Putamen (tissue), 1 donor: ENCODE measurements at regions not wholly inside any gene's neighbourhood (a gene's known extent, or its start where the extent isn't known, plus 50 kb on each side); places are given as distances from the start of the nearest gene placed in this dataset.
"Not testable (repeated sequence)": the region's sequence is repeated elsewhere in the genome, so short reads cannot be mapped to it uniquely, and the experiment has no call there.

Experiments
- DNase-seq: peaks from one replicate; pipeline ENCODE4 v3.0.0-alpha.2; 2016; ENCODE audit warnings: low spot score

DNA sequence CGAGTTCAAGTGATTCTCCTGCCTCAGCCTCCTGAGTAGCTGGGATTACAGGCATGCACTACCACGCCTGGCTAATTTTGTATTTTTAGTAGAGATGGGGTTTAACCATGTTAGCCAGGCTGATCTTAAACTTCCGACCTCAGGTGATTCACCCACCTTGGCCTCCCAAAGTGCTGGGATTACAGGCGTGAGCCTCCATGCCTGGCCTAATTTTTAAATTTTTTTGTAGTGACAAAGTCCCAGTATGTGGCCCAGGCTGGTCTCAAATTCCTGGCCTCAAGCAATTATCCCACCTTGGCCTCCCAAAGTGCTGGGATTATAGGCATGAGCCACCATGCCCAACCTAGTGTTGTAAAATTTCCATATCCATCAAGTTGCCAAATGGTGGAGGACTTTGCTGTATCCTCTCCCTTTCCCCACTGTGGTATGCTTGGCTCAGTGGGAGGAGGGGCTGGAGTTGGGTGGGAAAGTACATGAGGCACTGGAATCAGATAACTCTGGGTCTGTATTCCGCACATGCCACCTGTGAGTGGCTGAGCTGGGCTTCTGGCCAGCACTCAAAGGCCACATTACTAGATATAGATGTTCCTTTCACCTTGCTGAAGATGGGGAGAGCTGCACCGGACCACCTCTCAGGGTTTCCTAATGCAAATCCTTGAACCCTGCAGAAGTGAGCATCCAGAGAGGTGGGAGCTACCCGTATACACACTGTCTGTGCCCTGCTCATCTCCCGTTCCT is 252.6 kb downstream of the GOLGA6L6 start:
- not testable (repeated sequence) for DNase-seq

DNA sequence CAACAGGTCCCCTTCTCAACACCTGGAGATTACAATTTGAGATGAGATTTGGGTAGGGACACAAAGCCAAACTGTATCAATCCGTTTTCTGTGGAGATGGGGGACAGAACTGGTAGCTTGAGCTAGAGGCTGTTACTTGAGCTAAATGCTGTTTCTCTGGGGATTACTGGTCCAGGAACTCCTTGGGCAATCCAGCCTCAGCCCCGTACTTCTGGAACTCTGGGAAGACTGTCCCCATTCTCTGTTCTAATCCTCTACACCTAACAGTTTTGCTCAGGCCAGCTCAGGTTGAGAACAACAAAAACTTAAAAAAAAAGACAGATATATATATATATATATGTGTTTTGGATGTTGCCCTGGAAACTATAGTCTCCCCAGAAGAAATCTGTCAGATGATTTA is 255.0 kb downstream of the GOLGA6L6 start:
- DNase-seq: not testable (repeated sequence)

DNA sequence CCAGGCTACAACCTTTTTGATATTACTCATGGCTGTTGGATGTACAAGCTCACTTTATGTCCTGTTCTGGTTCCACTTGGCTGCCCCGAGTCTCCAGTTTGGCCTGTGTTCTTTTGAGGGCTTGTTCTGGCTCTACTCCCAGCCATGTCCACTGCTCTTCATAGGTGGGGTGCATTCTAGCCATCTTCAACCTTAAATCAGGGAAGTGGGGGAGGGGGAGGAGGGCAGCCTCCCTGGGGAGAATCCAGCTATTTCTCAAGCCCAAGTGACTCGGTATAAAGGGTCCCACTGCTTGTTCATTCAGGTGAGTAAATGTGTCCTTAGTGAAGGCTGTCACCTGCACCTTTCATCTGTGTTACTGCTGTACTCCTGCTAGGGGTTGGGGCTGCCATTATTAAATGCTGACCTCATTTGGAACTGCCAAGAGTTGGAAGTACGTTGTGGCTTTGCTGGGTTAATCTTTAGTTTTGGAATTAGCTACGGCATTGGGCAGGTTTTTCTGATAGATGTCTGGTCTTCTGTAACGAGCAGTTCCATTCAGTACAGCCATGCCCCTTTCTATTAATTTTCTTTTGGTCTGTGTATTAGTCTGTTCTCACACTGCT is 255.8 kb downstream of the GOLGA6L6 start:
- DNase-seq: not testable (repeated sequence)

DNA sequence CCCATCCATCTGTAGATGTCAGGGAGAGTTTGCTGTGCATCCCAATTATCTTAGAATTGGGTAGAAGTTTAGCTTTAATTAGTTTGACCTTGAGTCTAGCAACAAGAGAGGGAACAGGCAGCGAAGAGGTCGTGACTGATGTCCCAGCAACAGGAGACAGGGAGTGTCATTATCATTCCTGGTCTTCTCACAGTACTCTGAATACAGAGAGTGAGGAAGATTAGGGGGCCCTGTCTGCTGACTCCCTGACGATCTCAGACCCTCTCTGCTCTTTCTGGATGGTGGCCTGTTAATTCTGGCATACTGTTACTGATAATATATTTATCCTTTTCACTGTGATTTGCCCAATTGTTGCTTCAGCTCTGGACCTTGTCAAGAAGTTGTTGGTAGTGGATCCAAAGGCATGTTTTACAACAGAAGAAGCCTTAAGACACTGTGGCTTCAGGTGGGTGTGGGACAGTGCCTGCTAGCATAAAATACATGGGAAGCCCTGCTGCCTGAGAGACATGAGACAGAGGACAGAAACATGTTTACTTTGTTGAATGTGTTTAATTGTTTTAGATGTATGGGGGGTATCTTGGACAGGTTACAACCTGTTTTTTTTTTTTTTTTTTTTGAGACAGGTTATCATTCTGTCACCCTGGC is 256.6 kb downstream of the GOLGA6L6 start:
- DNase-seq: not testable (repeated sequence)

DNA sequence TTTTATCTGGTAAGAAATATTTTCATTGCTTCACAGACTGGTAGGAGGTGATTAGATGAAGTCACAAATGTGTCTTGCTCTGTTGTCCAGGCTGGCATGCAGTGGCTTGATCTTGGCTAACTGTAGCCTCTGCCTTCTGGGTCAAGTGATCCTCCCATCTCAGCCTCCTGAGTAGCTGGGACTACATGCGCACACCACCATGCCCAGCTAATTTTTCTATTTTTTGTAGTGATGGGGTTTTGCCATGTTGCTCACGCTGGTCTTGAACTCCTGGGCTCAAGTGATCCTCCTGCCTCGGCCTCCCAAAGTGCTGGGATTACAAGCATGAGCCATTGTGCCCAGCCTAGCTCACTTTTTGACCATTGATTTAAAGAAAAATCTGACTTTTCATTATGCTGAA is 257.9 kb downstream of the GOLGA6L6 start:
- DNase-seq: not testable (repeated sequence)

DNA sequence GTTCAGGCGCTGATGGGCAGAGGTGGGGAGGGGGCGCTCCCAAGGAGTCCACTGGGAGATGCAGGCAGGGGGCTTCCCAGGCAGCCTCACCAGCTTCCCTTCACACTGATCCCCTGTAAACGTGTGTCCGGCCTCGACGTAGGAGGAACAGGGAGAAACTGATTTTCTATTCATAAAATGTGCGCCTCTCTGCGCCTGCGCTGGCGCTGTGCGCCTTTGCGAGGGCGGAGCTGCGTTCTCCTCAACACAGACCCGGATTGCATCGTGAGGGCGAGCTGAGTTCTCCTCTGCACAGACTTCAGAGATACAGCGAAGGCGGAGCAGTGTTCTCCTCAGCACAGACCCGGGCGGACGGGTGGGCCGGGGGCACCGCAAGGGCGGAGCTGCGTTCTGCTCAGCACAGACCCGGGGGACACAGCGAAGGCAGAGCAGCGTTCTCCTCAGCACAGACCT is 259.1 kb downstream of the GOLGA6L6 start:
- not testable (repeated sequence) for DNase-seq

DNA sequence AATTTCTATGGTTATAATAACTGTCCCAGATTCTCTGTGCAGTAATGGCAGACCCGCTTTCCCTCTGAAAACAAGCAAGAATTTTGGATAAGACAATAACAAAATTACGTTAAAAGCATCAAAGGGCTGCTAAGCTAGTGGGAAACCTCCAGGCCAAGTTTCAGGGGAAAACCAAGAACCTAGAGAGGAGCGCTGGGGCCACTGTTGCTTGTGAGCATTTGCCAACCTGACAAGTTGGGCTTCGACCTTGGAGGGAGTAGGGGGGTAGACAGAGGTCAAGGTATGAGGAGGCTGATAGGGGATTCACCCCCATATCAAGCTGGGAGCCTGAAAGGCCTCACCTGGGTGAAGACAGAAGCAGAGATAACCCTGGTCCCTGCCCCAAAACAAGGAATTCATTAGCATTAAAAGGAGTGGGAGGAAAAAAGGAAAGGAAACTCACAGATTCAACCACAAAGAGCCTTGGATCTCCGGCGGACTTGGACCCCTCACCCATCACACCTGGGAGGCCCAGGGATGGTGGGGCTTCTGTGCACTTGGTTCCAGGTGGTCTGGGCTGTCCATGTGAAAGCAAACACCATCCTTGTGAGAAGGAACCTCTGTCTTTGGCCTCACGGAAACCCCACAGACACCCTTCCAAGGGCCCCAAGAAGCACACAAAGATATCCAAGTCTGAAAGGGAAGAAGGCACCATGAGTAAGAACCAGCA is 259.9 kb downstream of the GOLGA6L6 start:
- DNase-seq: not testable (repeated sequence)

DNA sequence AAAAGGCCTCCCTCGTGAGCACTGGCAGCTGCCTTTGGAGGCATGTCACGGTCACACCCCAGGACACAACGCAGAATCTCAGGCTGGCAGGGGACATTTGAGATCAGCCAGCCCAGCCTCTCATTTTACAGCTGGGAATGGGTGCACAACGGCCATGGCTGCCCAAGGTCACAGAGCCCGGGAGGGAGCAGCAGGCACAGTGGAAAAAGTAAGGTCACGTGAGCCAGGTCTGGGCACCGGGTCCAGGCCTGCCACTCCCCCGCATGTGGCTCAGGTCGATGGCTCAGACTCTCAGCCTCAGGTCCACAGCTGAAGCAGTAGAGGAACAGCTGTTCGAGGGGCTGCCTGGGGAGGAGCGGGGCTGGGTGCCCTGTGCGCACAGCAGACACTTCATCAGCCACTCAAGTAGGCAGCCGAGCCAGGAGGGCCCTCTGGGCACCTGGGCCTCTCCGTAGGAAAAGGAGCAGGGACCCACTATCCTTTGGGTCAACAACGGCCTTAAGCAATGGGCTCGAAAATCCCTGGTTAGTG is 260.6 kb downstream of the GOLGA6L6 start:
- DNase-seq: no peak

DNA sequence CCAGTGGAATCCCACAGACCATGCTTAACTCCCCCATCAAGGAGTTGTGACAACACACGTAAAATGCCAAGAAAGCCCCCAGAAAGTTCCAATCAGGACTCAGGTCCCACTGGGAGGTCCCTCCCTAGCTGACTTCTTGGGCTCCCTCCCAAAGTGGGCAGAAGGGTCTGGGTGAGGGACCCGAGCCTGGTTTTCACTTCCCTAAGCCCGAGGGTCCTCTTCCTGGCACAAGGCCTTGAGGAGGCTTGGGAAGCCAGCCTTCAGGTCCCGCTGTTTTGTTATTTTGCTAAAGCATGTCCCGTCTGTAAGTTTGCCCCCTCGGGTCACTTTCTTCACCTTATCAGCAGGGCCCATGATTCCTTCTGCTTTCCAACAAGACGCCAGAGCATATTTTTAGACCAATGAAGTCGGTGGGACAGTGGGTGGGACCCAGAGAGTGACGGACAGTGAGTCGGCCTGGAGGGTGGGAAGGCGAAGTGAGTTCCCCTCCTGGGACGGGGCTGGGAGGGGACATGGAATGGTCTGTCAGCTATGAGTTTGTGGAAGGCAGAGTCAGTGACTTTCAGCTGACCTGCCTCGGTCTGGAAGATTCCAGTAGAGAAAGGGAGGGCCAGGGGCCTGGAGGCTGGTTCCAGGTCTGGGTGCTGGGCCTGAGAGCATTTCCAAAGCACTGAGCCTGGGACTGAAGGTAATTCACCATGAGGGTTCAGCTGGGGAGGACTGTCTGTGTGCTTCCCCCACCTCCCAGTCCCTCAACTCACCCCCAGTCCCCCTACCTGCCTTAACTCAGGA is 261.3 kb downstream of the GOLGA6L6 start:
- DNase-seq: not testable (repeated sequence)

DNA sequence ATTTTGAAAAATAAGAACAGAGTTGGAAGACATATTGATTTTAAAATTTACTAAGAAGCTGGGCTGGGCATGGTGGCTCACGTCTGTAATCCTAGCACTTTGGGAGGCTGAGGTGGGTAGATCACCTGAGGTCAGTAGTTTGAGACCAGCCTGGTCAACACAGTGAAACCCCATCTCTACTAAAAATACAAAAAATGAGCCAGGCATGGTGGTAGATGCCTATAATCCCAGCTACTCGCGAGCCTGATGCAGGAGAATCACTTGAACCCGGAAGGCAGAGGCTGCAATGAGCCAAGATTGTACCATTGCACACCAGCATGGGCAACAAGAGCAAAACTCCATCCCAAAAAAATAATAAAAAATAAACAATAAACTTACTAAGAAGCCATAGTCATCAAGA is 262.5 kb downstream of the GOLGA6L6 start:
- not testable (repeated sequence) for DNase-seq

DNA sequence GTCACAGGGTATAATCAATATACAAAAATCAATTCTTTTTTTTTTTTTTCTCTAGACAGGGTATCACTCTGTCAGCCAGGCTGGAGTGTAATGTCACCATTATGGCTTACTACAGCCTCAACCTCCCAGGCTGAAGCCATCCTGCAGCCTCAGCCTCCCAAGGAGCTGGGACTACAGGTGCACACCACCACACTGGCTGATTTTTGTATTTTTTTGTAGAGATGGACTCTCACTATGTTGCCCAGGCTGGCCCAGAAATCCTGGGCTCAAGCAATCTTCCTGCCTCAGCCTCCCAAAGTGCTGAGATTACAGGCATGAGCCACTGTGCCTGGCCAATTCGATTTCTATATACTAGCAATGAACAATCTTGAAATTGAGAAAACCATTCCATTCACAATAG is 263.2 kb downstream of the GOLGA6L6 start:
- DNase-seq: not testable (repeated sequence)

DNA sequence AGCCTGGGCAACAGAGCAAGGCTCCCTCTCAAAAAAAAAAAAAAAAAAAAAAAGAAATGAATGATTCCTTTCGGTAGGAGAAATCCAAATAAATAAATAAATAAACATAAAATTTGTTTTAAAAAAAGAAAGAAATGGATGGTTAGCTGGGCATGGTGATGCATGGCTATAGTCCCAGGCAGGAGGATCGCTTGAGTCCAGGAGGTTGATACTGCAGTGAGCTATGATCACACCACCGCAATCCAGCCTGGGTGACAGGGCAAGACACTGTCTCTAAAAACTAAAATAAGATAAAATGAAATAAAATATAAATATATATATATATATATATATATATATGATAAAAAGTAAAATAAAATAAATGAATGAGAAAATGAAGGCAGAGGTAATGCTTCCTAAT is 264.1 kb downstream of the GOLGA6L6 start:
- DNase-seq: not testable (repeated sequence)

DNA sequence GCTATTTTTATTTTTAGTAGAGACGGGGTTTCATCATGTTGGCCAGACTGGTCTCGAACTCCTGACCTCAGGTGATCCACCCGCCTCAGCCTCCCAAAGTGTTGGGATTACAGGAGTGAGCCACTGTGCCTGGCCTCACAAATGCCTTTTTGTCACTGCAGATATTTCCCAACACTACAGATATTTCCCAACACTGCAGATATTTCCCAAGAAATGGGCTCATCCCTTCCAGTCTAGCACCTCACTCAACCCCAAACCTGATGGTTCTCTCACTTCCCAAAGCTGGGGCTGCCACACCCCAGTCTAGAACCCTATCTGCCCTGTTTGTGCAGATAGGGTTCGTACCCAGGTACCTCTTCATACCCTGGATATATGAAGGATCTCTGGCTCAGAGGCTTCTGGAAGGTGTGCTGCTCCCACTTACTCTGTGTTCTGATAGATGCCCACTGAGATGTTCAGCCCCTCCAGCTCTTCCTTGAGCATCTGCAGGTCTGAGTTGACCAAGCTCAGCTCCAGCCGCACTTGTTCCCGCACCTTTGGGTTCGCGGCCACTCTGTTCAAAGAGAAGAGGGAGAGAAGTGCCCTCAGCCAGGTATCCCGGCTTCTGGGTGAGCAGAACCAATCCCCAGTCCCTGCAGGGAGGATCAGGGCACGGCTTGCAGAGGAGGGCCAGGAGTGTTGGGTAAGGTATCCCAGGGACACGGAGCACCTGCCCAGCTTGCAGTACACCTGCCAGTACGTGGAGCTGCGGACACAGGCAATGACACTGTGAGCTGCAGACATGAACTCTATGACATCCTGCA is 265.1 kb downstream of the GOLGA6L6 start:
- not testable (repeated sequence) for DNase-seq

DNA sequence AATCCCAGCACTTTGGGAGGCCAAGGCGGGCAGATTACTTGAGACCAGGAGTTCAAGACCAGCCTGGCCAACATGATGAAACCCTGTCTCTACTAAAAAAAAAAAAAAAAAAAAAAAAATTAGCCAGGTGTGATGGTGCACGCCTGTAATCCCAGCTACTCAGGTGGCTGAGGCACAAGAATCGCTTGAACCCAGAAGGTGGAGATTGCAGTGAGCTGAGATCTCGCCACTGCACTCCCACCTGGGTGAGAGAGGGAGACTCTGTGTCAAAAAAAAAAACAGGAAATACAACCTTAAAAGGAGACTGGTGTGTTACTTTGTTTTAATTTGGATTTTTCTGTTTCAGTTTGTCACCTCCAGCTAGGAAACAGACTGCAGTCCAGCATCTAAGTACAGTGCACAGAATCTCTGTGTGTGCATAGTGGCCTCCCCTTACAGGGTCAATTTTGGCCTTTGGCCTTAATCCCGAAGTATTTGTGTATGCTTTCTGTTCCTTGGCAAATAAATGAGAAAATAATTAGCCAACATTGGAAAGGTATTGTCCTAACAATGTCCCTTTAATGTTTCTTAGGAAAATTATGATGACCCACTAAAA is 266.1 kb downstream of the GOLGA6L6 start:
- not testable (repeated sequence) for DNase-seq

DNA sequence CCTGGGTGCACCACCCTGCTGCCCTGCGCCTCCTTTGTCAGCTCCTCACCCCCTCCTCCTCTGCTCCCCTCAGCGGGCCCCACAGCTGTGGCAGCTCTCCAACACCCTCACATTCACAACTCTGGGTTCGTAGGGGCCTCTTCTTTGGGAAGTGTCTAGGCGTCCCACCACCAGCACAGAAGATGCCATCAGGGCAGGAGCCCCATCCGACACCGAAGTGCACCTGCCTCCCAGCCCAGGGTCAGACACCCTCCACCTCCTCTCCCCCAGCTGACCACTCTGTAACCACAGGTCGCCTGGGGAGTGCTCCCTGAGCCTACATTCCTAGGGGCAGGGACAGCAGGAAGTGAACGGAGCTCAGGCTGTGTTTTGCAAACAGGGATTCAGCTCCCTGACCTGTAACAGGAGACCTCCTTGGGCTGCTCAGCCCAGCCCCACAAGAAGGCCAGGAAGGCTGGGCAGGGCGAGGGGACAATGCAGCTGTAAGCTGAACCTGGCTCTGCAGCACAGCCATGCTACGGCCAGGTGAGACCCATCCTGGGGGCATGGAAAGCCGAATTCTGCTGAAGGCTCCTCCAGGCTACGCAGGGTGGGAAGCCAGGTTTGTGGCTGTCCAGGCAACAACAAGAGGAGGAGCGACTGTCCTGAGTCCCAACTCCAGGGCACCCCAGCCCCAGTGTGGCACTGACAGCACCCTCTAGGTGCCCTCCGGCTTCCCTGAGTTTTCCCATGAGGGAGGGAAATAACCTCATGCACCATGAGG is 269.0 kb downstream of the GOLGA6L6 start:
- no peak for DNase-seq

DNA sequence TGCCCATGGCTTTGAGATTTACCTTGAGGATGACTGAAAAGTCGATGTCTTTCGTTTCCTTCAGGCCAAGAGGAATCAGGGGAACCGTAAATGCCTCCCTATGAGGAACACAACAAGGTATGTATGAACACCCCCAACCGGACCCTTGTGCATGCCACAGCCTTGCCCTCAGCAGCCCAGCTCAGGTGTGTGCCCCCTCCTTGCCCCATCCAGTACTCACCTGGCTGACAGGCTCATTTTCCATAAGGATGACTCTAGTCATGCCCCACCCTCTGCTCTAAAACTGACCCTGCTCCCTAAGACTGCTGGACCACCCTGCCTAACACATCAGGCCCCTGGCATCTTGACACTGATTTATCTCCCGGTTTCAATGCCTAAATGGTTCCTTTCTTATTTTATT is 270.0 kb downstream of the GOLGA6L6 start:
- DNase-seq: no peak

DNA sequence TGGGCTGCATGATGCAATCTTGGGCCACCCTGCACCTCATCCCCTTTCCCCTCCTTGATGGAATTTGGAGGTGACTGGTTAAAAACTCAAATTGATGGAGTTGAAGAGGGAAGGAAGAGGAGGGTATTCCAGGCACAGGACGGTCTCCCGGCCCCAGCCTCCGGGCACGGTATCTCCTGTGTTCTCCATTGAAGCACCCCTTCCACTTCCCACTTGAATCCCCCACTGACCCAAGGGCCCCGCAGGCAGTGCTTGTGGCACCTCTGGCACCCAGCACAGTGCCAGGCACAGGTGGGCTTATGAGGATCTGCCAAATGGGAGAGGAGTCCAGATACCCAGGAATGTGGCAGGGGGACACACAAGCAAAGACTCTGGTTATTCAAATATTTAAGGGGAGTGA is 271.6 kb downstream of the GOLGA6L6 start:
- not testable (repeated sequence) for DNase-seq

DNA sequence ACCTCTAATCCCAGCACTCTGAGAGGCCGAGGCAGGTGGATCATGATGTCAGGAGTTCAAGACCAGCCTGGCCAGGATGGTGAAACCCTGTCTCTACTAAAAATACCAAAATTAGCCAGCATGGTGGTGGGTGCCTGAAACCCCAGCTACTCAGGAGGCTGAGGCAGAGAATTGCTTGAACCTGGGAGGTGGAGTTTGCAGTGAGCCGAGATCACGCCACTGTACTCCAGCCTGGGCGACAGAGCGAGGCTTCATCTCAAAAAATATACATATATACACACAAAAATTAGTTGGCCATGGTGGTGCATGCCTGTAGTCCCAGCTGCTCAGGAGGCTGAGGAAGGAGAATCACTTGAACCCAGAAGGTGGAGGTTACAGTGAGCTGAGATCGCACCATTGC is 273.6 kb downstream of the GOLGA6L6 start:
- not testable (repeated sequence) for DNase-seq

DNA sequence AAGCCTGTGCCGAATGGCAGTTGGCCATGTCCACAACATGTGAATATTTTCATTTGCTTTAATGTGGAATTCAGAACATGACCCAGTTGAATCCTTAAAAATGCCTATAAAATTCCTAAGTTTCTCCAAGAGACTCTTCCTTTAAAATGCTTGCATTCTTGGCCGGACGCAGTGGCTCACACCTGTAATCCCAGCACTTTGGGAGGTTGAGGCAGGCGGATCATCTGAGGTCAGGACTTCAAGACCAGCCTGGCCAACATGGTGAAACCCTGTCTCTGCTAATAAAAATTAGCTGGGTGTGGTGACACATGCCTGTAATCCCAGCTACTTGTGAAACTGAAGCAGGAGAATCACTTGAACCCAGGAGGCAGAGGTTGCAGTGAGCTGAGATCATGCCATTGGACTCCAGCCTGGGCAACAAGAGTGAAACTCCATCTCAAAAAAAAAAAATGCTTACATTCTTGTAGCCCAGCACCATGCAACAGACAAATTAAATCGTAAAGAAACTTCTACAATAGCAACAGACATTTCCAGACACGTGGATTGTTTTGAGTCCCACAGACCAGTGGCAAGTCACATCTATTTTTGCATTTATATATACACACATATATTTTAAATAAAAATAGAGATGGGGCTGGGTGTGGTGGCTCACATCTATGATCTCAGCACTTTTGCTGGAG is 274.4 kb downstream of the GOLGA6L6 start:
- not testable (repeated sequence) for DNase-seq
